Neuronal stem cell (in vitro differentiated cells): ENCODE measurements at regions not wholly inside any gene's neighbourhood (a gene's known extent, or its start where the extent isn't known, plus 50 kb on each side); places are given as distances from the start of the nearest gene placed in this dataset.

Source experiments
- DNase-seq: peaks from one replicate; pipeline ENCODE4 v3.0.0-alpha.2; 2013; ENCODE audit warnings: low spot score
- H2AFZ ChIP-seq: one replicate; pipeline ENCODE4 v1.6.1; 2013; ENCODE audit warnings: mild to moderate bottlenecking, low read length, inconsistent platforms
- H2AK5ac ChIP-seq: 2 replicates; pipeline ENCODE4 v1.6.1; 2013; ENCODE audit warnings: low read depth, mild to moderate bottlenecking, inconsistent platforms, low read length, moderate library complexity, mixed read lengths
- H2BK120ac ChIP-seq: 2 replicates; pipeline ENCODE4 v1.6.1; 2013; ENCODE audit warnings: low read depth, mild to moderate bottlenecking, inconsistent platforms, low read length, moderate library complexity, mixed read lengths
- H2BK12ac ChIP-seq: one replicate; pipeline ENCODE4 v1.6.1; 2013; ENCODE audit warnings: low read length, inconsistent platforms
- H2BK15ac ChIP-seq: 2 replicates; pipeline ENCODE4 v1.6.1; 2013; ENCODE audit warnings: mild to moderate bottlenecking, low read length, inconsistent platforms, mixed read lengths
- H2BK5ac ChIP-seq: one replicate; pipeline ENCODE4 v1.6.1; 2013; ENCODE audit warnings: inconsistent platforms, mild to moderate bottlenecking, low read length, moderate library complexity
- H3K14ac ChIP-seq: one replicate; pipeline ENCODE4 v1.6.1; 2013; ENCODE audit warnings: low read length, inconsistent platforms
- H3K18ac ChIP-seq: 2 replicates; pipeline ENCODE4 v1.6.1; 2013; ENCODE audit warnings: low read length, inconsistent platforms
- H3K23ac ChIP-seq: 2 replicates; pipeline ENCODE4 v1.6.1; 2013; ENCODE audit warnings: low read depth, mild to moderate bottlenecking, mixed read lengths, low read length, inconsistent platforms; ENCODE audit not compliant: poor library complexity
- H3K27ac ChIP-seq: replicated peaks from 3 replicates; pipeline ENCODE4 v1.5.1; 2013; ENCODE audit warnings: low read length, inconsistent platforms
- H3K27me3 ChIP-seq, 3 experiments: 2 replicates each; pipeline ENCODE4 v1.6.1; 2013; ENCODE audit warnings: low read length in 3 of 3, mild to moderate bottlenecking in 2 of 3, inconsistent platforms in 1 of 3, low read depth in 1 of 3, mixed read lengths in 1 of 3, moderate library complexity in 1 of 3; ENCODE audit not compliant: control insufficient read depth in 3 of 3, insufficient read depth in 3 of 3
- H3K36me3 ChIP-seq, 2 donors: replicated peaks in 1 of 2; 2 replicates each; pipeline ENCODE4 v1.6.1; 2013; ENCODE audit warnings: low read length in 2 of 2; ENCODE audit not compliant: control insufficient read depth in 2 of 2, insufficient read depth in 2 of 2
- H3K4ac ChIP-seq: 2 replicates; pipeline ENCODE4 v1.6.1; 2013; ENCODE audit warnings: inconsistent platforms, mild to moderate bottlenecking, low read length, moderate library complexity
- H3K4me1 ChIP-seq, 2 donors: 1 replicate in 1 of 2; 2 replicates in 1 of 2; pipeline ENCODE4 v1.6.1; 2013; ENCODE audit warnings: low read length in 2 of 2, low read depth in 1 of 2; ENCODE audit not compliant: control insufficient read depth in 2 of 2, insufficient read depth in 1 of 2
- H3K4me2 ChIP-seq: one replicate; pipeline ENCODE4 v1.6.1; 2013; ENCODE audit warnings: mild to moderate bottlenecking, low read length, inconsistent platforms; ENCODE audit not compliant: insufficient read depth, poor library complexity, severe bottlenecking
- H3K4me3 ChIP-seq, 2 donors: 2 replicates each; pipeline ENCODE4 v1.5.1; 2013; ENCODE audit warnings: low read length in 2 of 2, mild to moderate bottlenecking in 2 of 2, inconsistent platforms in 1 of 2, moderate library complexity in 1 of 2
- H3K79me1 ChIP-seq: one replicate; pipeline ENCODE4 v1.6.1; 2013; ENCODE audit warnings: low read depth, mild to moderate bottlenecking, inconsistent platforms, low read length, moderate library complexity
- H3K9ac ChIP-seq: one replicate; pipeline ENCODE4 v1.6.1; 2013; ENCODE audit warnings: mild to moderate bottlenecking, low read depth, low read length, inconsistent platforms; ENCODE audit not compliant: poor library complexity
- H3K9me3 ChIP-seq, 2 donors: replicated peaks in 1 of 2; 2 replicates each; pipeline versions ENCODE3 to v1.6.1; 2013; ENCODE audit warnings: low read length in 2 of 2, mild to moderate bottlenecking in 2 of 2, inconsistent platforms in 1 of 2, low read depth in 1 of 2, mixed read lengths in 1 of 2, moderate library complexity in 1 of 2; ENCODE audit not compliant: control insufficient read depth in 2 of 2, insufficient read depth in 1 of 2
- H4K8ac ChIP-seq: one replicate; pipeline ENCODE4 v1.6.1; 2013; ENCODE audit warnings: low read depth, mild to moderate bottlenecking, inconsistent platforms, low read length, moderate library complexity
- H4K91ac ChIP-seq: one replicate; pipeline ENCODE4 v1.6.1; 2013; ENCODE audit warnings: low read length, low read depth, mild to moderate bottlenecking, inconsistent platforms; ENCODE audit not compliant: poor library complexity
- WGBS, 2 donors: extraction: QIAGEN DNeasy Blood & Tissue Kit; methylation state at CpG; one replicate each; pipeline ENCODE4 v1.1.7; 2013; ENCODE audit warnings: missing lambda C conversion rate in 2 of 2, mixed read lengths in 1 of 2; ENCODE audit not compliant: insufficient read length in 2 of 2, insufficient replicate concordance in 1 of 2; ENCODE audit errors: extremely low coverage in 2 of 2; 5-methylcytosine and 5-hydroxymethylcytosine counted together

DNA sequence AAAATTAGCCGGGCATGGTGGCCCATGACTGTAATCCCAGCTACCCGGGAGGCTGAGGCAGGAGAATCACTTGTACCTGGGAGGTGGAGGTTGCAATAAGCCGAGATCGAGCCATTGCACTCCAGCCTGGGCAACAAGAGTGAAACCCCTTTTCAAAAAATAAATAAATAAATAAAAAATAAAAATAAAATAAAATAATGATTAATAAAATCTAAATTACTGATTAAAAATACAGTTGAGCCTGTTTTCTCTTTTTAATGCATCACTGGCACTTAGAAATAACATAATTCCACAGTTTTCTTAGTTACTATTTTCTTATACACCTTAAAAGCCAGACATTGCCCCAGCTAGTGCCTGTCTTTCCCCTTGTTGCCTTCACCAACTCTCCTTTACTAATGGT is 922.8 kb upstream of the GJE1 start:
- H3K14ac ChIP-seq: no peak overlapping the region
- H3K27ac ChIP-seq: no peak overlapping the region
- H2BK15ac ChIP-seq: no peak overlapping the region
- no peak overlapping the region for H4K8ac ChIP-seq
- no peak overlapping the region for H3K4me2 ChIP-seq
- H3K36me3 ChIP-seq: no peaks in the 10 kb centered on the region
- H3K27me3 ChIP-seq: no peaks in the 10 kb centered on the region
- no peaks in the 10 kb centered on the region for H3K79me1 ChIP-seq
- no peak overlapping the region for H3K4ac ChIP-seq
- no peaks in the 10 kb centered on the region for H3K4me1 ChIP-seq
- DNase-seq: no peak
- no peak overlapping the region for H2BK5ac ChIP-seq
- WGBS, 2 donors: no CpG with 5 or more reads among the region's 4 CpGs
- H3K18ac ChIP-seq: no peak overlapping the region
- H4K91ac ChIP-seq: no peak overlapping the region
- H2AK5ac ChIP-seq: no peak overlapping the region
- no peak overlapping the region for H3K23ac ChIP-seq
- no peak overlapping the region for H3K9ac ChIP-seq
- H2AFZ ChIP-seq: no peak overlapping the region
- no peak overlapping the region for H3K4me3 ChIP-seq
- H3K9me3 ChIP-seq: no peaks in the 10 kb centered on the region
- H2BK12ac ChIP-seq: no peak overlapping the region
- H2BK120ac ChIP-seq: no peak overlapping the region

DNA sequence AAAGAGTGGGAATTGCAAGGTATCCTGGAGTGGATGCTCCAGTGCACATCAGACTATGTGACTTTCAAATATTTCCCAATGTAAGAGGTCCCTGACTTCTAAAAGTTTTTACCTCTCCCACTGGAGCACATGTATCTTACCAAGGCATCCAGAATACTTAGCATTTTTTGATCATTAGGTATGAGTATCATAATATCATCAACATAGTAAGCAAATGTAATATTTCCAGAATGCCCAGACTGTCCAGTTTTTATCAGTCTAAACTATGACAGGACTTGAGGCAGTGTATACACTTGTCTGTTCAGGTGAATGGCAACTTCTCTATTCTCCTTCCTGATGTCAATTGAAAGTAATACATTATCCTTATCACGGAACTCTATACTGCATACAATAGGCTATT is 924.6 kb upstream of the GJE1 start:
- Histone ChIP-seq H3K27ac (no peak overlapping the region), H3K9ac (no peak overlapping the region), H3K79me1 (no peaks in the 10 kb centered on the region), H3K4me3 (no peak overlapping the region), H3K18ac (no peak overlapping the region), H2AK5ac (no peak overlapping the region), H3K23ac (no peak overlapping the region), H3K9me3 (no peaks in the 10 kb centered on the region), H4K8ac (no peak overlapping the region), H4K91ac (no peak overlapping the region), H2AFZ (no peak overlapping the region), H3K36me3 (no peaks in the 10 kb centered on the region), H3K4me2 (no peak overlapping the region), H2BK12ac (no peak overlapping the region), H3K4me1 (no peaks in the 10 kb centered on the region), H3K14ac (no peak overlapping the region), H2BK120ac (no peak overlapping the region), H2BK15ac (no peak overlapping the region), H2BK5ac (no peak overlapping the region), H3K27me3 (no peaks in the 10 kb centered on the region), H3K4ac (no peak overlapping the region)
- no CpG with 5 or more reads among the region's 1 CpG for WGBS, 2 donors
- no peak for DNase-seq

DNA sequence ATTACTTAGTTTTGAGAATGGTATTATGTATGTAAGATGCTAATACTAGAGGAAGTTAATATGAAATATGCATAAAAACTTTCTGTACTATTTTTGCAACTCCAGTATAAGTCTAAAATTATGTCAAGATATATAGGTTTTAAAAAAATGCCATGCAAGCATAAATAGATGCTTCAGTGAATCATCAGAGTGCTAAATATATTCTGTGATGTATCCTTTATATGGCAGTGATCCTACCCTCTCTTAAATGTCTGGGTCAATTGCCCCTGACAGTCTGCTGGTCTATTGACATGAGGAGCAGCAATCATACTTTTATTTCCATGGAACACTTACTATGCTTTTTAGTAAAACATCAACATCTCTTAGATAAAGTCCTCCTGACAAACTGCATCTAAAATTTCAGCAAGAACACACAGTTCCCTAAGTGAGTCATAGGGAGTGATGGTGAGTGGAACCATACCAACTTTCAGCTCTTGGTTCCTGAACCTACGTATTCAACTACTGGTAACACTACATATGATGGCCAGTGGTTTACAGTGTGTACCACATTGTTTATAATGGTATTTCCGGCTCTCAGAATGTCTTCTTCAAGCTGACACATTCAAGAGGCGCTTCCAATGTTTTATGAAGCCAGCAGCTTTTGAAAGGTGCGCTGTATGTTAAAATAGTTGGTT is 928.7 kb upstream of the GJE1 start:
- no CpG with 5 or more reads among the region's 4 CpGs for WGBS, 2 donors
- no peaks in the 10 kb centered on the region for H3K4me1 ChIP-seq
- no peak overlapping the region for H3K27ac ChIP-seq
- no peak overlapping the region for H3K23ac ChIP-seq
- H3K36me3 ChIP-seq: no peaks in the 10 kb centered on the region
- no peak overlapping the region for H2AFZ ChIP-seq
- H3K27me3 ChIP-seq: no peaks in the 10 kb centered on the region
- no peak overlapping the region for H3K14ac ChIP-seq
- H3K18ac ChIP-seq: no peak overlapping the region
- no peak overlapping the region for H3K4ac ChIP-seq
- H2BK12ac ChIP-seq: no peak overlapping the region
- no peaks in the 10 kb centered on the region for H3K9me3 ChIP-seq
- no peak overlapping the region for H2BK5ac ChIP-seq
- H3K4me3 ChIP-seq: no peak overlapping the region
- no peak for DNase-seq
- no peak overlapping the region for H2AK5ac ChIP-seq
- H4K91ac ChIP-seq: no peak overlapping the region
- no peaks in the 10 kb centered on the region for H3K79me1 ChIP-seq
- H3K4me2 ChIP-seq: no peak overlapping the region
- H4K8ac ChIP-seq: no peak overlapping the region
- H3K9ac ChIP-seq: no peak overlapping the region
- H2BK15ac ChIP-seq: no peak overlapping the region
- no peak overlapping the region for H2BK120ac ChIP-seq

DNA sequence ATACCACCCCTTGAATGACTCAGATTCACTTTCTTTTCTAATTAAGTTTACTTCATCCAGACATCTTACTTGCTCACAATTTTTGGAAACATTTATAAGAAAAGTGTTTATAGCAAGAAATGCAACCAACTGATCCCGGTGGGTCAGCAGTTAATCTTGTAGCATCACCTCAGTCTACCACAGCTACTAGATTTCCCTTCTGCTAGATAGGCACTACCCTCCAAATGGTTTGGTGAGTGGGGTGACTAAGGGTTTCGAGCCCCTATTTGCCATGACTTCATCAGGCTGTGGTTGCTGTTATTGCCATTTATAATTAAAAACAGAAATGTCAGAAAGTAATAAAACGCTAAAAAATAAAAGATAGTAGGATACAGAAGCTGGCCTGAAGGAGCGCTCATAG is 930.1 kb upstream of the GJE1 start:
- Histone ChIP-seq H2AFZ (no peak overlapping the region), H3K9me3 (no peaks in the 10 kb centered on the region), H2BK15ac (no peak overlapping the region), H3K9ac (no peak overlapping the region), H2BK5ac (no peak overlapping the region), H4K8ac (no peak overlapping the region), H2BK12ac (no peak overlapping the region), H3K23ac (no peak overlapping the region), H3K4me2 (no peak overlapping the region), H3K27ac (no peak overlapping the region), H3K4ac (no peak overlapping the region), H4K91ac (no peak overlapping the region), H2AK5ac (no peak overlapping the region), H3K36me3 (no peaks in the 10 kb centered on the region), H3K14ac (no peak overlapping the region), H3K79me1 (no peaks in the 10 kb centered on the region), H3K18ac (no peak overlapping the region), H3K4me3 (no peak overlapping the region), H3K27me3 (no peaks in the 10 kb centered on the region), H3K4me1 (no peaks in the 10 kb centered on the region), H2BK120ac (no peak overlapping the region)
- no peak for DNase-seq
- no CpG with 5 or more reads among the region's 4 CpGs for WGBS, 2 donors
